WI38 (cell line): ENCODE measurements at regions not wholly inside any gene's neighbourhood (a gene's known extent, or its start where the extent isn't known, plus 50 kb on each side); places are given as distances from the start of the nearest gene placed in this dataset.

Experiments
- H3K4me3 ChIP-seq: 2 replicates; pipeline ENCODE4 v1.5.1; 2011; ENCODE audit warnings: low read depth, mild to moderate bottlenecking, control low read depth, low read length
- TF ChIP-seq, protein P1 (sequence below): IDR thresholded peaks from 2 replicates; pipeline ENCODE4 v1.5.1; 2012; ENCODE audit warnings: low read depth, mild to moderate bottlenecking, control low read depth, low read length

DNA sequence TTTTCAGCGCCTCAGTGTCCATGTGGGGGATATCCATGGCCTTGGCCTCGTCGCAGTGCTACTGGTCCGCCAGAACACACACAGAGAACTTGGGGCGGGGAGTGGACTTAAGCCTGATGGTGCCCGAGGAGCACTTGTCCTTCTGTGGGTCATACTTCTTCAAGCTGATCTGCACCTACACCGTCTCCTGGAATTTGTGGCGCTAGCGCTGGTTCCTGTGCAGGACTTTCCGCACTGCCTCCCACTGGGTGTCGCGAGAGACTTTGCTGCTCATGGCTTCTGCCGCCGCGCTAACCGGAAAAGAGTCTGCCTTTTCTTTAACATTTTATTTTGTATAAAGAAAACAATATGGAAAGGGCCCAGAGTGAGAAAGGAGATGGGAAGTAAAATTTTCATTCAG lies 266.9 kb downstream of the COX7C start:
- H3K4me3 ChIP-seq: no peak overlapping the region
- TF ChIP-seq, protein P1, sequence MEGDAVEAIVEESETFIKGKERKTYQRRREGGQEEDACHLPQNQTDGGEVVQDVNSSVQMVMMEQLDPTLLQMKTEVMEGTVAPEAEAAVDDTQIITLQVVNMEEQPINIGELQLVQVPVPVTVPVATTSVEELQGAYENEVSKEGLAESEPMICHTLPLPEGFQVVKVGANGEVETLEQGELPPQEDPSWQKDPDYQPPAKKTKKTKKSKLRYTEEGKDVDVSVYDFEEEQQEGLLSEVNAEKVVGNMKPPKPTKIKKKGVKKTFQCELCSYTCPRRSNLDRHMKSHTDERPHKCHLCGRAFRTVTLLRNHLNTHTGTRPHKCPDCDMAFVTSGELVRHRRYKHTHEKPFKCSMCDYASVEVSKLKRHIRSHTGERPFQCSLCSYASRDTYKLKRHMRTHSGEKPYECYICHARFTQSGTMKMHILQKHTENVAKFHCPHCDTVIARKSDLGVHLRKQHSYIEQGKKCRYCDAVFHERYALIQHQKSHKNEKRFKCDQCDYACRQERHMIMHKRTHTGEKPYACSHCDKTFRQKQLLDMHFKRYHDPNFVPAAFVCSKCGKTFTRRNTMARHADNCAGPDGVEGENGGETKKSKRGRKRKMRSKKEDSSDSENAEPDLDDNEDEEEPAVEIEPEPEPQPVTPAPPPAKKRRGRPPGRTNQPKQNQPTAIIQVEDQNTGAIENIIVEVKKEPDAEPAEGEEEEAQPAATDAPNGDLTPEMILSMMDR: no peak

DNA sequence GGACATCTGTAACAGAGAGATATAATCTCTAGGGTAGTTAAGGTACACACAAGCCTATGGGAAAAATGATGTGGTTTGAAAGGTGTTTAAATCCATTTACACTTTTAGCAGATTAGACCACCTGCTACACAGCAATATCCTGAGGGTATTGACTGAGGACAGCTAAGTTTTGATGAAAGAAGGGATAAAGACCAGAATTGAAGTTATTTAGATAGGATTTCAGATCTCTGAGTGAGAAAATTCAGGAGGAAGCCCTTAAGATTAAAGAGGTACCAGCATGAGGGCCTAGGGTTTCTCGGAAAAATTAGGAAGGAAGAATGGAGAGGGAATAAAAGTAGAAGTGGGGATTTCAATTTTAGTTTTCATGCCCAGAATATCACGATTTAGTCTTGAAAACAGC lies 267.3 kb downstream of the COX7C start:
- no peak overlapping the region for H3K4me3 ChIP-seq
- TF ChIP-seq, protein P1: no peak

DNA sequence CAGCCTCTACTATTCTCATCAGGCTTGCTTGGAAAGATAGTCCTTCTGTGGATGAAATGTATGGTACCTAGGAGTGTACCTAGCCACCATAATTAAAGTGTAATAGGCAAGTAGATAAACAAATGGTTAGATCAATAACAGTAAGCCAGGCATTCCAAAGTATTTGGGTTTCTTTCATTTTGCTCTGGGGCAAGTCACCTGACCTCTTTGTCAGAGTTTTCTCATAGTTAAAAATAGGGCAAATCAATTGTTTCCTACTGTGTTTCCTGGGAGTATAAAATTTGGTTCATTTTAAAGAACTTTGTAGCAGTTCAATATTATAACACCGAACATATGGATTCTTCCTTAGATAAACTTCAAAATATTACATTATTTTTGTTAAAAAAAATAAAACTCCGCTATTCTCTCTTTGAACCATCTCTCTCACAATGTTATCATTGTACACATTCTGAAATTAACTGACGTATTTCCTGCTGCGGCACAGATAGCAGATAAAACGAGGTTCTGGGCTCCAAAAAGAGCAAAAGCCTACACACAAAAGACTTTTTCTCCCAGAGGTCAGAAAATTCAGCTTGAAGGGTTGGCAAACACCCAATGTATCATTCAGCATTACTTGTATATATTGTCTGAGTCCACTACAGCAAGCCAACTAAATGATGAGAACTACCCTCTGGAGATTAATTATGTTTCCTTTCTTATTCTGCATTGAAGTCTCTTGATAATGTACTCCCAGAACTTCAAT lies 267.9 kb downstream of the COX7C start:
- TF ChIP-seq, protein P1: no peak
- no peak overlapping the region for H3K4me3 ChIP-seq

DNA sequence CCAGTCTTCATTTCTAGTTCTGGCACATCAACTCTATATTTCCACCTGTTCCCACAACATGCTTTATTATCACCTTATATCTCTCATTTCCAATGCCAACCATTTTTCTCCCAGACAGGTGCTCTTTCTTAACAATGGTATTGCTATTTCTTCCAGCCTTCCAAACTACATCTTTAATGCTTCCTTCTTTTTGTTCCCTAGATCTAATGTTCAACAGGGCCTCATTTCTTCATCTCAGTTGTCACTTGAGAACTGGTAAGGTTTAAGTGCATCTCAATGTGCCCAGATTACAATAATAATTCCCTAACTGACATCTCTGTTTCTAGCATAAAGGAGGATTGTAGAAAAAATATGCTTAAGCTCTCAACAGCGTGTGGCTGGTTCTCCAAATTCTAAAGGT lies 272.6 kb downstream of the COX7C start:
- TF ChIP-seq, protein P1: no peak
- no peak overlapping the region for H3K4me3 ChIP-seq

DNA sequence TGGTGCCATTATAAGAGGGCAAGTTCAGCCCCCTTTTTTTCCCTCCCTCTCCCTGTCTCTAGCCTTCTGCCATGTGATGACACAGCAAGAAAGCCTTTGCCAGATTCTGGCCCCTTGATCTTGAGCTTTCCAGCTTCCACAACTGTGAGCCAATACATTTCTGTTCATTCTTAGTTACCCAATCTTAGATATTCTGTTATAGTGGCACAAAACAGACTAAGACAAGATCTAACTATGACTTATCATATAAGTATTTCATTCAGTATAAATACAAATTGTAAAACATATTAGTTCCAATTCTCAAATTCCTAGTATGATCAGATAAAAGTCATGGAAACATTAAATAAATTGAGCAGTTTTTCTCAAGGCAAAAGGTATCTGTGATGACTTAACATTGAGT lies 276.3 kb downstream of the COX7C start:
- TF ChIP-seq, protein P1: no peak
- no peak overlapping the region for H3K4me3 ChIP-seq

DNA sequence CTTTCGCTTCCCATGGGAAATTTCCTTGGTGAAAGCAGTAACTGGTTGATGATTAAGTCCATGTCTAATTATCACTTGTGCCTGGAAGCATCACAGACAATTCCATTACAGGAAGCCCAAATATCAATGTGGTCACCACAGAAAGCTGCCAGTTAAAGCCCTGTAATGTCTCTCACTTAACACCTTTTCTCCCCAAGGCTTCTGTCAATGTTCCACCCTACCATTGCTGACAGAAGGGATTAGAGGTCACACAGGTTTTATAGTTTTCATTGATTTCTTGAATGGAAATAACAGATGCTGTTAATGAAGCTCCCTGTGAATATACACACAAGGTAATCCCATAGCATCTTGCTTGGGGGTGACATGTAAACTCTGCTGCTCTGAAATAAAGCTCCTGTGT lies 279.2 kb downstream of the COX7C start:
- H3K4me3 ChIP-seq: no peak overlapping the region
- TF ChIP-seq, protein P1: no peak

DNA sequence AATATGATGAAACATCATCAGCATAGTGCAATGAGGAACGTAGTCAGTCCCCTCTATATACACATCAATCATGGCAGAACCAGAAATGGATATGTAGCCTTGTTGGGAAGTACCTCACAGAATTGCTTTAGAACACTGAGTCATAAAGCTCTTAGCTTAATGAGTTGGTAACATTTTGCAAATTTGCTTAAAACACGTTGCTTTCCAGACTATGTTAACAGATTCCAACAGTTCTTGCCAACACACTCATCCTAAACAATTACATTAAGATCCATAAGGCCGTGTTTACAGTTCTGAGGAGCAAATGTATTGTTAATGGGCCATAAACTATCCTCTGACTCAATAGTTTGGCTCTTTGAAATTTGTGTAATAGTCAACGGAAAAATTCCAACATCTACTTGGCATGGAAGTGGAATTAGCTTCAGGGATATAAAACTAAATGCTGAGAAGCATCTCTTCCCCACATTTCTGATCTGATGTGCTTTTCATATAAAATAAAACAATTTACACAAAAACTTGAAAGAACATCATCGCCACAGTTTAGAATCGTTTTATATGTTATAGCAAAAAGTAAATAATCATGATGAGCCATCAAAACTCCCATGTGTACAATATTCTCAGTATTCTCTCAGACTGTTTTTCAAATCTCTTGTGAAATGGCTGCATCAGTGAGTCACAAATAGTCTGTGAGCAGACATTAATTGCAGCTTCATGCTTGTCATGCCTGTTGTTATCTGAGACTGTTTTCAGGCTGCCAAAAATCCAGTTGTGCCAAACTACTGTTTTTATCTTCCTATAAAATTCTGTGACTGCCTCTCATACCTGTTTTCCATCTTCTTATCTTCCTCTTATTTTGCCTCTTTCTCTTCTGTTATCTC lies 291.9 kb downstream of the COX7C start:
- no peak overlapping the region for H3K4me3 ChIP-seq
- TF ChIP-seq, protein P1: no peak
